ENCODE measurements at regions not wholly inside any gene's neighbourhood (a gene's known extent, or its start where the extent isn't known, plus 50 kb on each side); places are given as distances from the start of the nearest gene placed in this dataset.
A peak's percentile ranks its signal among the peaks of the same experiment; 100 is the strongest.

DNA sequence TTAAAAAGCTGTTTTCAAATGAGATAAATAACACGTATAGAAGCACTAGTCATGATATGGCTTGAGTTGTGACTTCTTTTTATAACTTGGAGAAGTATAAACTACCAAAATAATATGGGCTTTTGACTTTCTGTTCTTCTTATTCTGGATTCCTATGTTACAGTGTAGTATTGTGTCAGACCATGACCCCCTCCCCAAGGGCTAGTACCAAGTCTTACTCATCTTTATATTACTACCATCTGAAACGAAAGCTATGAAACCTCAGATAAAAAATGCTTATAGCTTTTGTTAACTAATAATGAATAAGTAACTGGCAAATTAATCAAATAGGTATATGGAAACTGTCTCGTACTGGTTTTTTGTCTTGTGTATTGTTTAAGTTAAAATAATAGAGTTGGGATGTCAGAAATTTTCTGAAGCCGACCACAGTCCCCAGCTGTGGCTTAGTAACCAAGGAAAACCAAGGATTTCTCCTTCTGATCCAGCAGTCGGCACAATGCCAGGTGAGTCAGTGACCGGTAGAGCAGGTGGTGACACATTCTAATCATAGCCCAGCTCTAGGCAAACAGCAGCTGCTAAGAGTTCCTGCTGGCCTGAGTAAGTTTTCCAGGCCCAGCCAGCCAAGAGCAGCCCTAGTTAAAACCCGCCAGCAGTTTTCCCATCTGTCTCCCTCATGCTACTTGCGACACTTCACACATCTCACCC is 163.3 kb upstream of the PRDX4 start:
- Mint-ChIP-seq H3K4me1 (peaks cover 46% of the 10 kb centered on the region), H3K27me3 (ENCODE audit: insufficient read depth, low read depth, poor library complexity) (peaks cover 4% of the 10 kb centered on the region), H3K36me3 (ENCODE audit: low read depth) (peaks cover 7% of the 10 kb centered on the region; the same call in 1 of the 3 replicates), H3K9me3 (peaks cover 5% of the 10 kb centered on the region; the same call in 2 of the 3 replicates), H3K27ac (peak overlapping the region; percentile 79), H3K4me3 (no peak overlapping the region)
- no peaks in the 10 kb centered on the region for H3K9me2 ChIP-seq (ENCODE audit: insufficient read depth)
- H3K4me1 ChIP-seq (ENCODE audit: insufficient read depth), result peaks cover 27% of the 10 kb centered on the region
- H3F3A ChIP-seq (replicated peaks; ENCODE audit: low read depth), result no peaks in the 10 kb centered on the region
- no peak overlapping the region for H3K4me2 ChIP-seq
- ATAC-seq (peak; percentile 49; the same call in 2 of the 3 replicates), DNase-seq (ENCODE audit: low spot score) (peak; percentile 26)
- H2AFZ ChIP-seq, result no peak overlapping the region
- TF ChIP-seq ZNF331 (CRISPR knock-in tag; IDR thresholded peaks at IDR 0.05; ENCODE audit: low read depth), result no peak
- TF ChIP-seq JUNB (IDR thresholded peaks at IDR 0.05; ENCODE audit: unreplicated experiment), result no peak
- no peak for TF ChIP-seq CREB1 (CRISPR knock-in tag; IDR thresholded peaks at IDR 0.05; ENCODE audit: low read depth)
- H3K36me3 ChIP-seq (ENCODE audit: insufficient read depth), result no peaks in the 10 kb centered on the region
- no peaks in the 10 kb centered on the region for H3K79me2 ChIP-seq (replicated peaks; ENCODE audit: insufficient read depth)
- no peak overlapping the region for H3K27ac ChIP-seq (ENCODE audit: low read depth)
- H3K27me3 ChIP-seq (ENCODE audit: insufficient read depth), result no peaks in the 10 kb centered on the region
- no peaks in the 10 kb centered on the region for H4K20me1 ChIP-seq (replicated peaks; ENCODE audit: insufficient read depth)
- no peak overlapping the region for H3K4me3 ChIP-seq

- H3K4me3 ChIP-seq, result no peak overlapping the region
- Mint-ChIP-seq H3K4me1 (peaks cover 49% of the 10 kb centered on the region), H3K27me3 (ENCODE audit: insufficient read depth, low read depth, poor library complexity) (peaks cover 4% of the 10 kb centered on the region), H3K4me3 (no peak overlapping the region), H3K9me3 (peaks cover 7% of the 10 kb centered on the region; the same call in 2 of the 3 replicates), H3K27ac (no peak overlapping the region), H3K36me3 (ENCODE audit: low read depth) (peaks cover 9% of the 10 kb centered on the region; the same call in 2 of the 3 replicates)
- H3K9me2 ChIP-seq (ENCODE audit: insufficient read depth), result no peaks in the 10 kb centered on the region
- no peaks in the 10 kb centered on the region for H3K27me3 ChIP-seq (ENCODE audit: insufficient read depth)
- no peak for DNase-seq (ENCODE audit: low spot score)
- H3F3A ChIP-seq (replicated peaks; ENCODE audit: low read depth), result no peaks in the 10 kb centered on the region
- TF ChIP-seq, protein P1, sequence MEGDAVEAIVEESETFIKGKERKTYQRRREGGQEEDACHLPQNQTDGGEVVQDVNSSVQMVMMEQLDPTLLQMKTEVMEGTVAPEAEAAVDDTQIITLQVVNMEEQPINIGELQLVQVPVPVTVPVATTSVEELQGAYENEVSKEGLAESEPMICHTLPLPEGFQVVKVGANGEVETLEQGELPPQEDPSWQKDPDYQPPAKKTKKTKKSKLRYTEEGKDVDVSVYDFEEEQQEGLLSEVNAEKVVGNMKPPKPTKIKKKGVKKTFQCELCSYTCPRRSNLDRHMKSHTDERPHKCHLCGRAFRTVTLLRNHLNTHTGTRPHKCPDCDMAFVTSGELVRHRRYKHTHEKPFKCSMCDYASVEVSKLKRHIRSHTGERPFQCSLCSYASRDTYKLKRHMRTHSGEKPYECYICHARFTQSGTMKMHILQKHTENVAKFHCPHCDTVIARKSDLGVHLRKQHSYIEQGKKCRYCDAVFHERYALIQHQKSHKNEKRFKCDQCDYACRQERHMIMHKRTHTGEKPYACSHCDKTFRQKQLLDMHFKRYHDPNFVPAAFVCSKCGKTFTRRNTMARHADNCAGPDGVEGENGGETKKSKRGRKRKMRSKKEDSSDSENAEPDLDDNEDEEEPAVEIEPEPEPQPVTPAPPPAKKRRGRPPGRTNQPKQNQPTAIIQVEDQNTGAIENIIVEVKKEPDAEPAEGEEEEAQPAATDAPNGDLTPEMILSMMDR (conservative IDR thresholded peaks at IDR 0.05; ENCODE audit: low read depth in 2 of 2), result no peak
- TF ChIP-seq EZH2phosphoT487 (IDR thresholded peaks at IDR 0.05; ENCODE audit: unreplicated experiment) (no peak), NANOG (IDR thresholded peaks at IDR 0.05; ENCODE audit: borderline replicate concordance) (no peak), ZNF114 (CRISPR knock-in tag; IDR thresholded peaks at IDR 0.05) (no peak)
- TF ChIP-seq, protein P2, sequence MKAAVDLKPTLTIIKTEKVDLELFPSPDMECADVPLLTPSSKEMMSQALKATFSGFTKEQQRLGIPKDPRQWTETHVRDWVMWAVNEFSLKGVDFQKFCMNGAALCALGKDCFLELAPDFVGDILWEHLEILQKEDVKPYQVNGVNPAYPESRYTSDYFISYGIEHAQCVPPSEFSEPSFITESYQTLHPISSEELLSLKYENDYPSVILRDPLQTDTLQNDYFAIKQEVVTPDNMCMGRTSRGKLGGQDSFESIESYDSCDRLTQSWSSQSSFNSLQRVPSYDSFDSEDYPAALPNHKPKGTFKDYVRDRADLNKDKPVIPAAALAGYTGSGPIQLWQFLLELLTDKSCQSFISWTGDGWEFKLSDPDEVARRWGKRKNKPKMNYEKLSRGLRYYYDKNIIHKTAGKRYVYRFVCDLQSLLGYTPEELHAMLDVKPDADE (IDR thresholded peaks at IDR 0.05), result no peak
- H3K27ac ChIP-seq (ENCODE audit: low read depth), result no peak overlapping the region
- H2AFZ ChIP-seq, result no peak overlapping the region
- H3K79me2 ChIP-seq (replicated peaks; ENCODE audit: insufficient read depth), result no peaks in the 10 kb centered on the region
- peaks cover 27% of the 10 kb centered on the region for H3K4me1 ChIP-seq (ENCODE audit: insufficient read depth)
- no peaks in the 10 kb centered on the region for H4K20me1 ChIP-seq (replicated peaks; ENCODE audit: insufficient read depth)
- no peaks in the 10 kb centered on the region for H3K36me3 ChIP-seq (ENCODE audit: insufficient read depth)
- no peak for ATAC-seq
- no peak overlapping the region for H3K4me2 ChIP-seq
Observed at GRCh38 chrX:23504540-23504884, 162.8 kb upstream of the PRDX4 start.
